Neuronal stem cell (in vitro differentiated cells): ENCODE measurements at regions not wholly inside any gene's neighbourhood (a gene's known extent, or its start where the extent isn't known, plus 50 kb on each side); places are given as distances from the start of the nearest gene placed in this dataset.

Experiments used
- DNase-seq: peaks from one replicate; pipeline ENCODE4 v3.0.0-alpha.2; 2013; ENCODE audit warnings: low spot score
- H2AFZ ChIP-seq: one replicate; pipeline ENCODE4 v1.6.1; 2013; ENCODE audit warnings: mild to moderate bottlenecking, low read length, inconsistent platforms
- H2AK5ac ChIP-seq: 2 replicates; pipeline ENCODE4 v1.6.1; 2013; ENCODE audit warnings: low read depth, mild to moderate bottlenecking, inconsistent platforms, low read length, moderate library complexity, mixed read lengths
- H2BK120ac ChIP-seq: 2 replicates; pipeline ENCODE4 v1.6.1; 2013; ENCODE audit warnings: low read depth, mild to moderate bottlenecking, inconsistent platforms, low read length, moderate library complexity, mixed read lengths
- H2BK12ac ChIP-seq: one replicate; pipeline ENCODE4 v1.6.1; 2013; ENCODE audit warnings: low read length, inconsistent platforms
- H2BK15ac ChIP-seq: 2 replicates; pipeline ENCODE4 v1.6.1; 2013; ENCODE audit warnings: mild to moderate bottlenecking, low read length, inconsistent platforms, mixed read lengths
- H2BK5ac ChIP-seq: one replicate; pipeline ENCODE4 v1.6.1; 2013; ENCODE audit warnings: inconsistent platforms, mild to moderate bottlenecking, low read length, moderate library complexity
- H3K14ac ChIP-seq: one replicate; pipeline ENCODE4 v1.6.1; 2013; ENCODE audit warnings: low read length, inconsistent platforms
- H3K18ac ChIP-seq: 2 replicates; pipeline ENCODE4 v1.6.1; 2013; ENCODE audit warnings: low read length, inconsistent platforms
- H3K23ac ChIP-seq: 2 replicates; pipeline ENCODE4 v1.6.1; 2013; ENCODE audit warnings: low read depth, mild to moderate bottlenecking, mixed read lengths, low read length, inconsistent platforms; ENCODE audit not compliant: poor library complexity
- H3K27ac ChIP-seq: replicated peaks from 3 replicates; pipeline ENCODE4 v1.5.1; 2013; ENCODE audit warnings: low read length, inconsistent platforms
- H3K27me3 ChIP-seq, 3 experiments: 2 replicates each; pipeline ENCODE4 v1.6.1; 2013; ENCODE audit warnings: low read length in 3 of 3, mild to moderate bottlenecking in 2 of 3, inconsistent platforms in 1 of 3, low read depth in 1 of 3, mixed read lengths in 1 of 3, moderate library complexity in 1 of 3; ENCODE audit not compliant: control insufficient read depth in 3 of 3, insufficient read depth in 3 of 3
- H3K36me3 ChIP-seq, 2 donors: replicated peaks in 1 of 2; 2 replicates each; pipeline ENCODE4 v1.6.1; 2013; ENCODE audit warnings: low read length in 2 of 2; ENCODE audit not compliant: control insufficient read depth in 2 of 2, insufficient read depth in 2 of 2
- H3K4ac ChIP-seq: 2 replicates; pipeline ENCODE4 v1.6.1; 2013; ENCODE audit warnings: inconsistent platforms, mild to moderate bottlenecking, low read length, moderate library complexity
- H3K4me1 ChIP-seq, 2 donors: 1 replicate in 1 of 2; 2 replicates in 1 of 2; pipeline ENCODE4 v1.6.1; 2013; ENCODE audit warnings: low read length in 2 of 2, low read depth in 1 of 2; ENCODE audit not compliant: control insufficient read depth in 2 of 2, insufficient read depth in 1 of 2
- H3K4me2 ChIP-seq: one replicate; pipeline ENCODE4 v1.6.1; 2013; ENCODE audit warnings: mild to moderate bottlenecking, low read length, inconsistent platforms; ENCODE audit not compliant: insufficient read depth, poor library complexity, severe bottlenecking
- H3K4me3 ChIP-seq, 2 donors: 2 replicates each; pipeline ENCODE4 v1.5.1; 2013; ENCODE audit warnings: low read length in 2 of 2, mild to moderate bottlenecking in 2 of 2, inconsistent platforms in 1 of 2, moderate library complexity in 1 of 2
- H3K79me1 ChIP-seq: one replicate; pipeline ENCODE4 v1.6.1; 2013; ENCODE audit warnings: low read depth, mild to moderate bottlenecking, inconsistent platforms, low read length, moderate library complexity
- H3K9ac ChIP-seq: one replicate; pipeline ENCODE4 v1.6.1; 2013; ENCODE audit warnings: mild to moderate bottlenecking, low read depth, low read length, inconsistent platforms; ENCODE audit not compliant: poor library complexity
- H3K9me3 ChIP-seq, 2 donors: replicated peaks in 1 of 2; 2 replicates each; pipeline versions ENCODE3 to v1.6.1; 2013; ENCODE audit warnings: low read length in 2 of 2, mild to moderate bottlenecking in 2 of 2, inconsistent platforms in 1 of 2, low read depth in 1 of 2, mixed read lengths in 1 of 2, moderate library complexity in 1 of 2; ENCODE audit not compliant: control insufficient read depth in 2 of 2, insufficient read depth in 1 of 2
- H4K8ac ChIP-seq: one replicate; pipeline ENCODE4 v1.6.1; 2013; ENCODE audit warnings: low read depth, mild to moderate bottlenecking, inconsistent platforms, low read length, moderate library complexity
- H4K91ac ChIP-seq: one replicate; pipeline ENCODE4 v1.6.1; 2013; ENCODE audit warnings: low read length, low read depth, mild to moderate bottlenecking, inconsistent platforms; ENCODE audit not compliant: poor library complexity
- WGBS, 2 donors: extraction: QIAGEN DNeasy Blood & Tissue Kit; methylation state at CpG; one replicate each; pipeline ENCODE4 v1.1.7; 2013; ENCODE audit warnings: missing lambda C conversion rate in 2 of 2, mixed read lengths in 1 of 2; ENCODE audit not compliant: insufficient read length in 2 of 2, insufficient replicate concordance in 1 of 2; ENCODE audit errors: extremely low coverage in 2 of 2; 5-methylcytosine and 5-hydroxymethylcytosine counted together

GRCh38 chr2:125643585-125643984, 1012.4 kb upstream of the GYPC start:
- Histone ChIP-seq H3K27me3 (no peaks in the 10 kb centered on the region), H3K9me3 (no peaks in the 10 kb centered on the region), H3K36me3 (no peaks in the 10 kb centered on the region), H3K18ac (peak overlapping the region; percentile 13), H3K4ac (no peak overlapping the region), H2BK5ac (no peak overlapping the region), H2AFZ (no peak overlapping the region), H3K79me1 (no peaks in the 10 kb centered on the region), H4K8ac (no peak overlapping the region), H3K4me3 (no peak overlapping the region), H2BK120ac (no peak overlapping the region), H3K14ac (no peak overlapping the region), H3K4me2 (no peak overlapping the region), H2BK15ac (no peak overlapping the region), H2BK12ac (no peak overlapping the region), H2AK5ac (no peak overlapping the region), H3K27ac (no peak overlapping the region), H4K91ac (no peak overlapping the region), H3K4me1 (peaks cover 0 to 6% of the 10 kb centered on the region in 2 donors), H3K23ac (no peak overlapping the region), H3K9ac (no peak overlapping the region)
- no peak for DNase-seq
- no CpG with 5 or more reads among the region's 8 CpGs for whole genome bisulfite sequencing, 2 donors

GRCh38 chr2:125644257-125644656, 1011.7 kb upstream of the GYPC start:
- no peak overlapping the region for H2BK5ac ChIP-seq
- H2AK5ac ChIP-seq = no peak overlapping the region
- no peak overlapping the region for H3K4ac ChIP-seq
- no peak overlapping the region for H2BK120ac ChIP-seq
- peak overlapping the region; percentile 73 for H2BK12ac ChIP-seq
- no peak overlapping the region for H2AFZ ChIP-seq
- no peak overlapping the region for H3K9ac ChIP-seq
- H4K91ac ChIP-seq = no peak overlapping the region
- H3K23ac ChIP-seq = no peak overlapping the region
- H4K8ac ChIP-seq = no peak overlapping the region
- H3K27me3 ChIP-seq = no peaks in the 10 kb centered on the region
- H2BK15ac ChIP-seq = no peak overlapping the region
- DNase-seq = no peak
- H3K14ac ChIP-seq = no peak overlapping the region
- H3K4me2 ChIP-seq = no peak overlapping the region
- H3K18ac ChIP-seq = no peak overlapping the region
- H3K4me3 ChIP-seq = no peak overlapping the region
- no peaks in the 10 kb centered on the region for H3K9me3 ChIP-seq
- no peak overlapping the region for H3K27ac ChIP-seq
- H3K36me3 ChIP-seq = no peaks in the 10 kb centered on the region
- WGBS, 2 donors = no CpG with 5 or more reads among the region's 1 CpG
- no peaks in the 10 kb centered on the region for H3K79me1 ChIP-seq
- peaks cover 0 to 7% of the 10 kb centered on the region in 2 donors for H3K4me1 ChIP-seq

- H3K4me2 ChIP-seq = no peak overlapping the region
- no peaks in the 10 kb centered on the region for H3K79me1 ChIP-seq
- H3K36me3 ChIP-seq = no peaks in the 10 kb centered on the region
- H2AFZ ChIP-seq = peak overlapping the region; percentile 33
- WGBS, 2 donors = no CpG with 5 or more reads among the region's 3 CpGs
- no peak overlapping the region for H3K14ac ChIP-seq
- H3K4me3 ChIP-seq = no peak overlapping the region
- no peak overlapping the region for H2AK5ac ChIP-seq
- no peak overlapping the region for H4K91ac ChIP-seq
- H3K9ac ChIP-seq = no peak overlapping the region
- no peak overlapping the region for H2BK120ac ChIP-seq
- no peaks in the 10 kb centered on the region for H3K9me3 ChIP-seq
- H3K4me1 ChIP-seq = peaks cover 0 to 5% of the 10 kb centered on the region in 2 donors
- no peak overlapping the region for H2BK12ac ChIP-seq
- H4K8ac ChIP-seq = no peak overlapping the region
- no peaks in the 10 kb centered on the region for H3K27me3 ChIP-seq
- DNase-seq = no peak
- no peak overlapping the region for H3K4ac ChIP-seq
- no peak overlapping the region for H2BK5ac ChIP-seq
- H3K18ac ChIP-seq = no peak overlapping the region
- no peak overlapping the region for H2BK15ac ChIP-seq
- H3K23ac ChIP-seq = no peak overlapping the region
- no peak overlapping the region for H3K27ac ChIP-seq
Measured at GRCh38 chr2:125652280-125652679, 1003.7 kb upstream of the GYPC start.

GRCh38 chr2:125654226-125654625, 1001.7 kb upstream of the GYPC start:
- Histone ChIP-seq H3K4me3 (no peak overlapping the region), H2AK5ac (no peak overlapping the region), H3K23ac (no peak overlapping the region), H3K79me1 (no peaks in the 10 kb centered on the region), H4K8ac (no peak overlapping the region), H2AFZ (no peak overlapping the region), H3K4ac (no peak overlapping the region), H3K4me2 (no peak overlapping the region), H3K36me3 (no peaks in the 10 kb centered on the region), H2BK15ac (no peak overlapping the region), H3K18ac (no peak overlapping the region), H3K9me3 (no peaks in the 10 kb centered on the region), H3K27me3 (no peaks in the 10 kb centered on the region), H2BK12ac (no peak overlapping the region), H2BK120ac (no peak overlapping the region), H3K9ac (no peak overlapping the region), H4K91ac (no peak overlapping the region), H3K4me1 (peaks cover 0 to 4% of the 10 kb centered on the region in 2 donors), H3K27ac (no peak overlapping the region), H3K14ac (no peak overlapping the region), H2BK5ac (no peak overlapping the region)
- no CpG with 5 or more reads among the region's 1 CpG for WGBS, 2 donors
- no peak for DNase-seq
